Neural cell (in vitro differentiated cells): ENCODE measurements at regions not wholly inside any gene's neighbourhood (a gene's known extent, or its start where the extent isn't known, plus 50 kb on each side); places are given as distances from the start of the nearest gene placed in this dataset.

Source experiments
- H2AFZ ChIP-seq: fragments of 200-600, 300-800 bp; sonication (generic), shearing (Covaris generic); 2 replicates; pipeline ENCODE4 v1.6.0; 2014; ENCODE audit warnings: low read depth, mild to moderate bottlenecking, antibody characterized with exemption, low read length, moderate library complexity
- H3F3A ChIP-seq: fragments of 200-600 bp; shearing (Covaris generic); 2 replicates; pipeline ENCODE4 v1.6.1; 2016; ENCODE audit warnings: mild to moderate bottlenecking, moderate library complexity, mixed read lengths, antibody characterized with exemption, low read length; ENCODE audit not compliant: insufficient read depth, poor library complexity, severe bottlenecking
- H3K27ac ChIP-seq: fragments of 200-600, 300-800 bp; sonication (generic), shearing (Covaris generic); 2 replicates; pipeline ENCODE4 v1.5.1; 2014; ENCODE audit warnings: mild to moderate bottlenecking, low read length, moderate library complexity
- H3K27me3 ChIP-seq: fragments of 300-800, 200-600 bp; sonication (generic), shearing (Covaris generic); 2 replicates; pipeline ENCODE4 v1.6.0; 2014; ENCODE audit warnings: mild to moderate bottlenecking, low read depth, low read length, moderate library complexity; ENCODE audit not compliant: insufficient read depth
- H3K36me3 ChIP-seq: fragments of 300-800, 200-600 bp; sonication (generic), shearing (Covaris generic); 2 replicates; pipeline ENCODE4 v1.5.1; 2014; ENCODE audit warnings: mild to moderate bottlenecking, antibody characterized with exemption, low read length, moderate library complexity; ENCODE audit not compliant: insufficient read depth
- H3K4me2 ChIP-seq: fragments of 300-800, 200-600 bp; sonication (generic), shearing (Covaris generic); 2 replicates; pipeline ENCODE4 v1.6.0; 2014; ENCODE audit warnings: mild to moderate bottlenecking, low read length
- H3K4me3 ChIP-seq: fragments of 300-800, 200-600 bp; sonication (generic), shearing (Covaris generic); 2 replicates; pipeline ENCODE4 v1.5.1; 2014; ENCODE audit warnings: mild to moderate bottlenecking, low read length, moderate library complexity
- H3K79me2 ChIP-seq: fragments of 200-600 bp; shearing (Covaris generic); replicated peaks from 2 replicates; pipeline ENCODE4 v1.6.0; 2014; ENCODE audit warnings: mild to moderate bottlenecking, low read length, moderate library complexity; ENCODE audit not compliant: insufficient read depth
- H3K9ac ChIP-seq: fragments of 300-800, 200-600 bp; sonication (generic), shearing (Covaris generic); 2 replicates; pipeline ENCODE4 v1.6.1; 2016; ENCODE audit warnings: mild to moderate bottlenecking, low read length, mixed read lengths
- H3K9me2 ChIP-seq: fragments of 200-600 bp; shearing (Covaris generic); 2 replicates; pipeline ENCODE4 v1.6.1; 2016; ENCODE audit warnings: mild to moderate bottlenecking, low read length, mixed read lengths; ENCODE audit not compliant: insufficient read depth
- H3K9me3 ChIP-seq: fragments of 200-600, 300-800 bp; sonication (generic), shearing (Covaris generic); 2 replicates; pipeline ENCODE4 v1.6.1; 2016; ENCODE audit warnings: mild to moderate bottlenecking, mixed run types, low read length, moderate library complexity, mixed read lengths
- H4K20me1 ChIP-seq: fragments of 200-600 bp; shearing (Covaris generic); 2 replicates; pipeline ENCODE4 v1.6.1; 2016; ENCODE audit warnings: mild to moderate bottlenecking, mixed run types; ENCODE audit not compliant: insufficient read depth
- CTCF ChIP-seq: fragments of 450-650 bp; IDR thresholded peaks from 2 replicates; pipeline ENCODE4 v1.5.1; 2014; ENCODE audit warnings: antibody characterized with exemption, mild to moderate bottlenecking, moderate library complexity; ENCODE audit not compliant: poor library complexity, severe bottlenecking
- EP300 ChIP-seq: fragments of 450-650 bp; conservative IDR thresholded peaks from 2 replicates; pipeline ENCODE4 v1.6.1; 2014; ENCODE audit warnings: antibody characterized with exemption, mild to moderate bottlenecking, moderate library complexity; ENCODE audit not compliant: poor library complexity, severe bottlenecking
- EZH2 ChIP-seq: fragments of 200-600, 300-800 bp; shearing (Covaris generic), sonication (generic); IDR thresholded peaks from 2 replicates; pipeline ENCODE4 v1.6.1; 2014; ENCODE audit warnings: antibody characterized with exemption, low read length, borderline replicate concordance, mild to moderate bottlenecking; ENCODE audit not compliant: insufficient read depth, poor library complexity, severe bottlenecking
- MXI1 ChIP-seq: fragments of 450-650 bp; conservative IDR thresholded peaks from 2 replicates; pipeline ENCODE4 v1.6.1; 2014; ENCODE audit warnings: antibody characterized with exemption, mild to moderate bottlenecking; ENCODE audit not compliant: poor library complexity, severe bottlenecking
- POLR2AphosphoS5 ChIP-seq: IDR thresholded peaks from 2 replicates; pipeline ENCODE4 v1.6.1; 2012
- RAD21 ChIP-seq: fragments of 450-650 bp; conservative IDR thresholded peaks from 2 replicates; pipeline ENCODE4 v1.6.1; 2014; ENCODE audit warnings: antibody characterized with exemption, mild to moderate bottlenecking, moderate library complexity
- REST ChIP-seq: IDR thresholded peaks from 2 replicates; pipeline ENCODE4 v1.6.1; 2012; ENCODE audit warnings: borderline replicate concordance
- SMC3 ChIP-seq: fragments of 450-650 bp; conservative IDR thresholded peaks from 2 replicates; pipeline ENCODE4 v1.6.1; 2014; ENCODE audit warnings: antibody characterized with exemption, mild to moderate bottlenecking, moderate library complexity; ENCODE audit not compliant: poor library complexity
- TAF1 ChIP-seq: IDR thresholded peaks from 2 replicates; pipeline ENCODE4 v1.6.1; 2012; ENCODE audit warnings: low read depth

- Histone ChIP-seq H3K79me2 (no peaks in the 10 kb centered on the region), H3K9me3 (no peaks in the 10 kb centered on the region), H3F3A (no peaks in the 10 kb centered on the region), H3K27me3 (no peaks in the 10 kb centered on the region), H2AFZ (no peak overlapping the region), H3K9ac (no peak overlapping the region), H4K20me1 (no peaks in the 10 kb centered on the region), H3K36me3 (no peaks in the 10 kb centered on the region), H3K9me2 (no peaks in the 10 kb centered on the region), H3K4me3 (no peak overlapping the region), H3K4me2 (no peak overlapping the region), H3K27ac (no peak overlapping the region)
- TF ChIP-seq MXI1 (no peak), REST (no peak), SMC3 (no peak), TAF1 (no peak), EP300 (no peak), EZH2 (no peak), CTCF (no peak), POLR2AphosphoS5 (no peak), RAD21 (no peak)
Measured at GRCh38 chr10:28922127-28922526, 244.8 kb downstream of the BAMBI start.

- Histone ChIP-seq H3K9ac (no peak overlapping the region), H3K4me3 (no peak overlapping the region), H4K20me1 (no peaks in the 10 kb centered on the region), H3F3A (no peaks in the 10 kb centered on the region), H2AFZ (no peak overlapping the region), H3K9me2 (no peaks in the 10 kb centered on the region), H3K36me3 (no peaks in the 10 kb centered on the region), H3K79me2 (no peaks in the 10 kb centered on the region), H3K27me3 (no peaks in the 10 kb centered on the region), H3K9me3 (no peaks in the 10 kb centered on the region), H3K4me2 (no peak overlapping the region), H3K27ac (no peak overlapping the region)
- no peak for TF ChIP-seq RAD21
- TF ChIP-seq POLR2AphosphoS5, result no peak
- no peak for TF ChIP-seq MXI1
- TF ChIP-seq REST, result no peak
- no peak for TF ChIP-seq SMC3
- TF ChIP-seq CTCF, result no peak
- no peak for TF ChIP-seq EZH2
- TF ChIP-seq EP300, result no peak
- TF ChIP-seq TAF1, result no peak
Measured at GRCh38 chr10:28922861-28923260, 245.5 kb downstream of the BAMBI start.
